Brain microvascular endothelial cell (primary cell): ENCODE measurements at regions not wholly inside any gene's neighbourhood (a gene's known extent, or its start where the extent isn't known, plus 50 kb on each side); places are given as distances from the start of the nearest gene placed in this dataset.

Experiments
- DNase-seq: peaks from one replicate; pipeline ENCODE4 v3.0.0-alpha.2; 2020
- H3K27ac ChIP-seq: fragments of 250-450 bp; sonication (Bioruptor Pico); 2 replicates; pipeline ENCODE4 v1.5.1; 2020; ENCODE audit warnings: mild to moderate bottlenecking, moderate library complexity
- H3K27me3 ChIP-seq: fragments of 250-450 bp; sonication (Bioruptor Pico); replicated peaks from 2 replicates; pipeline ENCODE4 v1.5.1; 2020; ENCODE audit warnings: mild to moderate bottlenecking
- H3K36me3 ChIP-seq: fragments of 250-450 bp; sonication (Bioruptor Pico); replicated peaks from 2 replicates; pipeline ENCODE4 v1.5.1; 2020; ENCODE audit warnings: mild to moderate bottlenecking
- H3K4me3 ChIP-seq: 2 replicates; pipeline ENCODE4 v1.5.1; 2011; ENCODE audit warnings: low read depth, mild to moderate bottlenecking, control low read depth, low read length, moderate library complexity
- CTCF ChIP-seq: IDR thresholded peaks from 2 replicates; pipeline ENCODE4 v1.5.1; 2011; ENCODE audit warnings: low read depth, mild to moderate bottlenecking, moderate library complexity, low read length, control low read depth, inconsistent platforms; ENCODE audit errors: missing control alignments
- in situ Hi-C: cut with HindIII; loops from 2 replicates; pipeline ENCODE4 v1.10.0; 2017; ENCODE audit warnings: low sequenced_read_pairs, low pct_ligation_motif_present

GRCh38 chr10:9238041-9238440, 1183.6 kb downstream of the GATA3 start:
- in situ Hi-C loops, result no loop called here
- Histone ChIP-seq H3K27me3 (no peaks in the 10 kb centered on the region), H3K4me3 (no peak overlapping the region), H3K36me3 (no peaks in the 10 kb centered on the region), H3K27ac (no peak overlapping the region)
- DNase-seq, result no peak
- TF ChIP-seq CTCF, result no peak

GRCh38 chr10:9239298-9239697, 1184.8 kb downstream of the GATA3 start:
- no peak for TF ChIP-seq CTCF
- Histone ChIP-seq H3K27ac (no peak overlapping the region), H3K27me3 (no peaks in the 10 kb centered on the region), H3K4me3 (no peak overlapping the region), H3K36me3 (no peaks in the 10 kb centered on the region)
- no peak for DNase-seq
- in situ Hi-C loops, result no loop called here

GRCh38 chr10:9243941-9244411, 1189.5 kb downstream of the GATA3 start:
- H3K4me3 ChIP-seq, result no peak overlapping the region
- no peak for DNase-seq
- in situ Hi-C loops, result no loop called here
- no peaks in the 10 kb centered on the region for H3K27me3 ChIP-seq
- no peak for TF ChIP-seq CTCF
- no peak overlapping the region for H3K27ac ChIP-seq
- no peaks in the 10 kb centered on the region for H3K36me3 ChIP-seq

- no peak overlapping the region for H3K4me3 ChIP-seq
- H3K27me3 ChIP-seq, result no peaks in the 10 kb centered on the region
- no peak overlapping the region for H3K27ac ChIP-seq
- no peak for DNase-seq
- TF ChIP-seq CTCF, result no peak
- no peaks in the 10 kb centered on the region for H3K36me3 ChIP-seq
- in situ Hi-C loops, result no loop called here
Observed at GRCh38 chr10:9244864-9245263, 1190.4 kb downstream of the GATA3 start.

- no peak for TF ChIP-seq CTCF
- H3K27ac ChIP-seq, result no peak overlapping the region
- no peaks in the 10 kb centered on the region for H3K36me3 ChIP-seq
- DNase-seq, result no peak
- no peak overlapping the region for H3K4me3 ChIP-seq
- H3K27me3 ChIP-seq, result no peaks in the 10 kb centered on the region
- in situ Hi-C loops, result no loop called here
Observed at GRCh38 chr10:9253121-9253520, 1198.6 kb downstream of the GATA3 start.

GRCh38 chr10:9254353-9254752, 1199.9 kb downstream of the GATA3 start:
- Histone ChIP-seq H3K27me3 (no peaks in the 10 kb centered on the region), H3K27ac (peak overlapping the region; percentile 23), H3K36me3 (no peaks in the 10 kb centered on the region), H3K4me3 (no peak overlapping the region)
- TF ChIP-seq CTCF, result no peak
- in situ Hi-C loops, result no loop called here
- no peak for DNase-seq
